Activated CD8-positive, alpha-beta T cell treated with anti-CD3 and anti-CD28 coated beads, Interleukin-2, amount 10 ng/mL, durations not matched to agents 7 days and 5 days (primary cell): ENCODE measurements at regions not wholly inside any gene's neighbourhood (a gene's known extent, or its start where the extent isn't known, plus 50 kb on each side); places are given as distances from the start of the nearest gene placed in this dataset.

Experiments
- ATAC-seq: fragments of 150-1000 bp; cut with Tn5 transposase; one replicate; pipeline ENCODE4 v1.10.0; 2021; ENCODE audit warnings: moderate library complexity
- CTCF ChIA-PET: fragments of 350-600 bp; sonication (Branson Sonifier 250); formaldehyde crosslinking; loops from one replicate; lab custom pipeline; 2021; ENCODE audit warnings: antibody characterized with exemption; lab: Charles Lee
- POLR2A ChIA-PET: fragments of 350-600 bp; sonication (Branson Sonifier 250); formaldehyde crosslinking; loops from one replicate; lab custom pipeline; 2021; ENCODE audit warnings: antibody characterized with exemption; lab: Charles Lee
- DNase-seq: peaks from one replicate; pipeline ENCODE4 v3.0.0-alpha.2; 2020
- H3K27ac Mint-ChIP-seq: one replicate; pipeline ENCODE4 v1.8.0; 2021; ENCODE audit warnings: mild to moderate bottlenecking, mixed read lengths
- H3K27me3 Mint-ChIP-seq: one replicate; pipeline ENCODE4 v1.8.0; 2021; ENCODE audit warnings: low read depth, mixed read lengths
- H3K36me3 Mint-ChIP-seq: one replicate; pipeline ENCODE4 v1.8.0; 2021; ENCODE audit warnings: low read depth, mixed read lengths
- H3K4me1 Mint-ChIP-seq: one replicate; pipeline ENCODE4 v1.8.0; 2021; ENCODE audit warnings: low read depth, mixed read lengths
- H3K4me3 Mint-ChIP-seq: one replicate; pipeline ENCODE4 v1.8.0; 2021; ENCODE audit warnings: mild to moderate bottlenecking, mixed read lengths
- H3K9me3 Mint-ChIP-seq: one replicate; pipeline ENCODE4 v1.8.0; 2022; ENCODE audit warnings: mixed read lengths; ENCODE audit not compliant: insufficient read depth

- ChIA-PET POLR2A (no interaction called here), CTCF (no interaction called here)
- H3K27me3 Mint-ChIP-seq: no peaks in the 10 kb centered on the region
- ATAC-seq: no peak
- no peak for DNase-seq
- H3K9me3 Mint-ChIP-seq: no peaks in the 10 kb centered on the region
- H3K4me1 Mint-ChIP-seq: no peaks in the 10 kb centered on the region
- no peaks in the 10 kb centered on the region for H3K36me3 Mint-ChIP-seq
- H3K27ac Mint-ChIP-seq: no peak overlapping the region
- no peak overlapping the region for H3K4me3 Mint-ChIP-seq
Observed at GRCh38 chr6:169071394-169071793, 182.3 kb downstream of the THBS2 start.

GRCh38 chr6:169070506-169071176 lies 183.0 kb downstream of the THBS2 start:
- Mint-ChIP-seq H3K36me3 (no peaks in the 10 kb centered on the region), H3K4me1 (no peaks in the 10 kb centered on the region), H3K4me3 (no peak overlapping the region), H3K27me3 (no peaks in the 10 kb centered on the region), H3K27ac (no peak overlapping the region), H3K9me3 (no peaks in the 10 kb centered on the region)
- ATAC-seq (no peak), DNase-seq (no peak)
- POLR2A ChIA-PET: no interaction called here
- CTCF ChIA-PET: no interaction called here

GRCh38 chr6:169069356-169069755 lies 184.3 kb downstream of the THBS2 start:
- ChIA-PET POLR2A (no interaction called here), CTCF (no interaction called here)
- no peak for ATAC-seq
- Mint-ChIP-seq H3K27me3 (no peaks in the 10 kb centered on the region), H3K36me3 (no peaks in the 10 kb centered on the region), H3K9me3 (no peaks in the 10 kb centered on the region), H3K4me3 (no peak overlapping the region), H3K27ac (no peak overlapping the region), H3K4me1 (no peaks in the 10 kb centered on the region)
- DNase-seq: no peak

GRCh38 chr6:169064194-169064593 lies 189.5 kb downstream of the THBS2 start:
- ATAC-seq (no peak), DNase-seq (no peak)
- Mint-ChIP-seq H3K27me3 (no peaks in the 10 kb centered on the region), H3K36me3 (no peaks in the 10 kb centered on the region), H3K27ac (no peak overlapping the region), H3K4me3 (no peak overlapping the region), H3K4me1 (no peaks in the 10 kb centered on the region), H3K9me3 (no peaks in the 10 kb centered on the region)
- ChIA-PET POLR2A (no interaction called here), CTCF (no interaction called here)

GRCh38 chr6:169062272-169062671 lies 191.4 kb downstream of the THBS2 start:
- H3K9me3 Mint-ChIP-seq: no peaks in the 10 kb centered on the region
- H3K4me1 Mint-ChIP-seq: no peaks in the 10 kb centered on the region
- no peak overlapping the region for H3K27ac Mint-ChIP-seq
- no peaks in the 10 kb centered on the region for H3K27me3 Mint-ChIP-seq
- no peak for ATAC-seq
- no peak overlapping the region for H3K4me3 Mint-ChIP-seq
- POLR2A ChIA-PET: no interaction called here
- no peak for DNase-seq
- CTCF ChIA-PET: no interaction called here
- H3K36me3 Mint-ChIP-seq: no peaks in the 10 kb centered on the region

GRCh38 chr6:169058634-169059033 lies 195.0 kb downstream of the THBS2 start:
- Mint-ChIP-seq H3K4me3 (no peak overlapping the region), H3K4me1 (no peaks in the 10 kb centered on the region), H3K36me3 (no peaks in the 10 kb centered on the region), H3K27ac (no peak overlapping the region), H3K27me3 (no peaks in the 10 kb centered on the region), H3K9me3 (no peaks in the 10 kb centered on the region)
- POLR2A ChIA-PET: no interaction called here
- DNase-seq (no peak), ATAC-seq (no peak)
- CTCF ChIA-PET: no interaction called here

GRCh38 chr6:169052462-169052861 lies 201.2 kb downstream of the THBS2 start:
- DNase-seq (no peak), ATAC-seq (no peak)
- Mint-ChIP-seq H3K27ac (no peak overlapping the region), H3K4me3 (no peak overlapping the region), H3K4me1 (no peaks in the 10 kb centered on the region), H3K9me3 (no peaks in the 10 kb centered on the region), H3K27me3 (peaks cover 9% of the 10 kb centered on the region), H3K36me3 (no peaks in the 10 kb centered on the region)
- ChIA-PET POLR2A (no interaction called here), CTCF (no interaction called here)

- ChIA-PET CTCF (no interaction called here), POLR2A (no interaction called here)
- no peaks in the 10 kb centered on the region for H3K4me1 Mint-ChIP-seq
- DNase-seq (no peak), ATAC-seq (no peak)
- no peak overlapping the region for H3K27ac Mint-ChIP-seq
- peaks cover 9% of the 10 kb centered on the region for H3K27me3 Mint-ChIP-seq
- no peaks in the 10 kb centered on the region for H3K9me3 Mint-ChIP-seq
- no peaks in the 10 kb centered on the region for H3K36me3 Mint-ChIP-seq
- no peak overlapping the region for H3K4me3 Mint-ChIP-seq
Observed at GRCh38 chr6:169051371-169051770, 202.3 kb downstream of the THBS2 start.

GRCh38 chr6:169048865-169049205 lies 204.8 kb downstream of the THBS2 start:
- ATAC-seq (no peak), DNase-seq (no peak)
- peaks cover 9% of the 10 kb centered on the region for H3K27me3 Mint-ChIP-seq
- no peaks in the 10 kb centered on the region for H3K4me1 Mint-ChIP-seq
- no peak overlapping the region for H3K4me3 Mint-ChIP-seq
- ChIA-PET POLR2A (no interaction called here), CTCF (interaction anchor here (0.7 kb wide), 1 partner anchor 338 kb away, joined by 3 read pairs; no protein-coding TSS in a partner anchor)
- H3K9me3 Mint-ChIP-seq: no peaks in the 10 kb centered on the region
- H3K36me3 Mint-ChIP-seq: no peaks in the 10 kb centered on the region
- H3K27ac Mint-ChIP-seq: no peak overlapping the region

GRCh38 chr6:169048185-169048864 lies 205.3 kb downstream of the THBS2 start:
- CTCF ChIA-PET: interaction anchor here (0.7 kb wide), 1 partner anchor 337 kb away, joined by 3 read pairs; no protein-coding TSS in a partner anchor
- Mint-ChIP-seq H3K9me3 (no peaks in the 10 kb centered on the region), H3K27ac (no peak overlapping the region), H3K4me1 (no peaks in the 10 kb centered on the region), H3K36me3 (no peaks in the 10 kb centered on the region), H3K27me3 (peaks cover 9% of the 10 kb centered on the region), H3K4me3 (no peak overlapping the region)
- DNase-seq: no peak
- ATAC-seq: no peak
- POLR2A ChIA-PET: no interaction called here

GRCh38 chr6:169047345-169047744 lies 206.3 kb downstream of the THBS2 start:
- ChIA-PET CTCF (no interaction called here), POLR2A (no interaction called here)
- Mint-ChIP-seq H3K27me3 (peaks cover 9% of the 10 kb centered on the region), H3K9me3 (no peaks in the 10 kb centered on the region), H3K4me3 (no peak overlapping the region), H3K4me1 (no peaks in the 10 kb centered on the region), H3K27ac (no peak overlapping the region), H3K36me3 (no peaks in the 10 kb centered on the region)
- DNase-seq: no peak
- ATAC-seq: no peak

- ATAC-seq (no peak), DNase-seq (no peak)
- Mint-ChIP-seq H3K27me3 (peaks cover 7% of the 10 kb centered on the region), H3K27ac (no peak overlapping the region), H3K9me3 (no peaks in the 10 kb centered on the region), H3K4me1 (no peaks in the 10 kb centered on the region), H3K4me3 (no peak overlapping the region), H3K36me3 (no peaks in the 10 kb centered on the region)
- CTCF ChIA-PET: no interaction called here
- POLR2A ChIA-PET: no interaction called here
Observed at GRCh38 chr6:169046483-169047192, 207.0 kb downstream of the THBS2 start.
